Ishikawa (cell line): ENCODE measurements at regions not wholly inside any gene's neighbourhood (a gene's known extent, or its start where the extent isn't known, plus 50 kb on each side); places are given as distances from the start of the nearest gene placed in this dataset.

Experiments
- CEBPB ChIP-seq: IDR thresholded peaks from 2 replicates; pipeline ENCODE4 v1.6.1; 2012
- CREB1 ChIP-seq: IDR thresholded peaks from 2 replicates; pipeline ENCODE4 v1.6.1; 2012; ENCODE audit warnings: low read depth
- EGR1 ChIP-seq: IDR thresholded peaks from 2 replicates; pipeline ENCODE4 v1.6.1; 2012
- EP300 ChIP-seq: IDR thresholded peaks from 2 replicates; pipeline ENCODE4 v1.6.1; 2012; ENCODE audit warnings: borderline replicate concordance
- REST ChIP-seq: IDR thresholded peaks from 2 replicates; pipeline ENCODE4 v1.6.1; 2012; ENCODE audit warnings: low read depth, mild to moderate bottlenecking
- TAF1 ChIP-seq: IDR thresholded peaks from 2 replicates; pipeline ENCODE4 v1.6.1; 2012; ENCODE audit warnings: low read depth, mild to moderate bottlenecking
- TCF12 ChIP-seq: IDR thresholded peaks from 2 replicates; pipeline ENCODE4 v1.6.1; 2012; ENCODE audit warnings: low read depth
- TF ChIP-seq, protein P1 (sequence below): IDR thresholded peaks from 2 replicates; pipeline ENCODE4 v1.6.1; 2012

DNA sequence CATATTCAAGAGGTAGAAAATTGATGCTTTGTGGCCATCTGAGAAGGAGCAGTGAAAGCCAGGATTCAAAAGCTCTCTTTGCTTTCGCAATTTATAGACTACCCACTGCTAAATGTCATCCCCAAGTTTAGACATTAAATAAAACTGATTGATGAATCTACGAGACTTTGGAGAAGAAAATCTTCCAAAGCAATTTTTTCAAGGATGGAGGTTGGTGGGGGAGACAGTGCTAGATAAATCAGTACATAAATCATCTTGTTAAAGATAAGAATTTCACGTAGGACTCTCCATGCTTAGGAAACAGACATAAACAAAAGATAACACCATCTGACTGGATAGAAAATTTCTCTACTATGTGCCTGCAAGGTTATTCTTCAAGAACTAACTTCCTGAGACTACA lies 147.6 kb upstream of the TIAM1 start:
- TF ChIP-seq CREB1 (no peak), EP300 (no peak), EGR1 (no peak), CEBPB (no peak), TCF12 (no peak), REST (no peak), TAF1 (no peak)
- TF ChIP-seq, protein P1, sequence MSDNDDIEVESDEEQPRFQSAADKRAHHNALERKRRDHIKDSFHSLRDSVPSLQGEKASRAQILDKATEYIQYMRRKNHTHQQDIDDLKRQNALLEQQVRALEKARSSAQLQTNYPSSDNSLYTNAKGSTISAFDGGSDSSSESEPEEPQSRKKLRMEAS, result no peak
